ENCODE measurements at regions not wholly inside any gene's neighbourhood (a gene's known extent, or its start where the extent isn't known, plus 50 kb on each side); places are given as distances from the start of the nearest gene placed in this dataset.

- no peak for TF ChIP-seq CTCF (IDR thresholded peaks at IDR 0.05 in 8 of 11, conservative IDR thresholded peaks at IDR 0.05 in 3 of 11)
- no peak for TF ChIP-seq POLR2A (IDR thresholded peaks at IDR 0.05)
- no peak for TF ChIP-seq POLR2AphosphoS5 (IDR thresholded peaks at IDR 0.05)
Measured at GRCh38 chr4:4753643-4754042, 105.8 kb upstream of the MSX1 start.

All from spleen (tissue), 7 donors.